ENCODE measurements at regions not wholly inside any gene's neighbourhood (a gene's known extent, or its start where the extent isn't known, plus 50 kb on each side); places are given as distances from the start of the nearest gene placed in this dataset.
"Not testable (repeated sequence)": the region's sequence is repeated elsewhere in the genome, so short reads cannot be mapped to it uniquely, and the experiment has no call there.

- no peak for DNase-seq
Observed at GRCh38 chr7:16318989-16319915, 102.1 kb downstream of the CRPPA start.

- no peak for DNase-seq
Observed at GRCh38 chr7:16318463-16318862, 102.9 kb downstream of the CRPPA start.

- DNase-seq = no peak
Observed at GRCh38 chr7:16317406-16317805, 103.9 kb downstream of the CRPPA start.

GRCh38 chr7:16315280-16315679 lies 106.1 kb downstream of the CRPPA start:
- DNase-seq = no peak

- DNase-seq = no peak
Observed at GRCh38 chr7:16309129-16309528, 112.2 kb downstream of the CRPPA start.

- DNase-seq = no peak
Observed at GRCh38 chr7:16301291-16301690, 120.0 kb downstream of the CRPPA start.

GRCh38 chr7:16300361-16300895 lies 120.9 kb downstream of the CRPPA start:
- no peak for DNase-seq

- peak; percentile 46 for DNase-seq
Observed at GRCh38 chr7:16299853-16300252, 121.5 kb downstream of the CRPPA start.

GRCh38 chr7:16298221-16298620 lies 123.1 kb downstream of the CRPPA start:
- no peak for DNase-seq

- peak; percentile 97 for DNase-seq
Observed at GRCh38 chr7:16295558-16295957, 125.8 kb downstream of the CRPPA start.

GRCh38 chr7:16293669-16294425 lies 127.5 kb downstream of the CRPPA start:
- no peak for DNase-seq

- DNase-seq = no peak
Observed at GRCh38 chr7:16284581-16284980, 136.8 kb downstream of the CRPPA start.

- DNase-seq = no peak
Observed at GRCh38 chr7:16278167-16278787, 143.1 kb downstream of the CRPPA start.

- DNase-seq = no peak
Observed at GRCh38 chr7:16271990-16272665, 149.2 kb downstream of the CRPPA start.

GRCh38 chr7:16271355-16271915 lies 149.9 kb downstream of the CRPPA start:
- no peak for DNase-seq

GRCh38 chr7:16270844-16271243 lies 150.5 kb downstream of the CRPPA start:
- DNase-seq = no peak

- no peak for DNase-seq
Observed at GRCh38 chr7:16268821-16269768, 152.2 kb downstream of the CRPPA start.

- DNase-seq = no peak
Observed at GRCh38 chr7:16267953-16268820, 153.2 kb downstream of the CRPPA start.

GRCh38 chr7:16266877-16267276 lies 154.5 kb downstream of the CRPPA start:
- DNase-seq = no peak

- not testable (repeated sequence) for DNase-seq
Observed at GRCh38 chr7:16266470-16266869, 154.9 kb downstream of the CRPPA start.
